GM23338 (cell line): ENCODE measurements at regions not wholly inside any gene's neighbourhood (a gene's known extent, or its start where the extent isn't known, plus 50 kb on each side); places are given as distances from the start of the nearest gene placed in this dataset.
A peak's percentile ranks its signal among the peaks of the same experiment; 100 is the strongest.

Experiments used
- ATAC-seq: fragments of 200-7000 bp; cut with Tn5 transposase; 3 replicates; pipeline ENCODE4 v1.9.1; 2020
- DNase-seq: peaks from one replicate; pipeline ENCODE4 v3.0.0-alpha.2; 2015; ENCODE audit warnings: low spot score
- H2AFZ ChIP-seq: fragments of 200-600 bp; sonication (generic); 2 replicates; pipeline ENCODE4 v1.8.0; 2016; ENCODE audit warnings: antibody characterized with exemption, mild to moderate bottlenecking, moderate library complexity
- H3F3A ChIP-seq: fragments of 200-600 bp; sonication (generic); replicated peaks from 2 replicates; pipeline ENCODE4 v1.8.0; 2017; ENCODE audit warnings: antibody characterized with exemption, mixed run types, low read depth
- H3K27ac ChIP-seq: fragments of 200-600 bp; sonication (generic); 2 replicates; pipeline ENCODE4 v1.6.1; 2016; ENCODE audit warnings: low read depth
- H3K27me3 ChIP-seq: fragments of 200-600 bp; sonication (generic); 2 replicates; pipeline ENCODE4 v1.8.0; 2016; ENCODE audit warnings: mild to moderate bottlenecking, mixed run types, moderate library complexity; ENCODE audit not compliant: insufficient read depth
- H3K36me3 ChIP-seq: fragments of 200-600 bp; sonication (generic); 2 replicates; pipeline ENCODE4 v1.8.0; 2016; ENCODE audit warnings: mild to moderate bottlenecking; ENCODE audit not compliant: insufficient read depth
- H3K4me1 ChIP-seq: fragments of 200-600 bp; sonication (generic); 2 replicates; pipeline ENCODE4 v1.8.0; 2016; ENCODE audit warnings: mild to moderate bottlenecking, moderate library complexity; ENCODE audit not compliant: insufficient read depth
- H3K4me2 ChIP-seq: fragments of 200-600 bp; sonication (generic); 2 replicates; pipeline ENCODE4 v1.7.1; 2017; ENCODE audit warnings: mixed run types
- H3K4me3 ChIP-seq: fragments of 200-600 bp; sonication (generic); 2 replicates; pipeline ENCODE4 v1.6.1; 2016; ENCODE audit warnings: mixed run types
- H3K79me2 ChIP-seq: fragments of 200-600 bp; sonication (generic); replicated peaks from 2 replicates; pipeline ENCODE4 v1.8.0; 2017; ENCODE audit warnings: mild to moderate bottlenecking; ENCODE audit not compliant: insufficient read depth
- H3K9me2 ChIP-seq: fragments of 200-600 bp; sonication (generic); 2 replicates; pipeline ENCODE4 v1.8.0; 2017; ENCODE audit not compliant: insufficient read depth
- H4K20me1 ChIP-seq: fragments of 200-600 bp; sonication (generic); replicated peaks from 2 replicates; pipeline ENCODE4 v1.8.0; 2017; ENCODE audit warnings: mild to moderate bottlenecking; ENCODE audit not compliant: insufficient read depth
- H3K27ac Mint-ChIP-seq: 2 replicates; pipeline ENCODE4 v1.8.0; 2020; ENCODE audit warnings: inconsistent platforms, mild to moderate bottlenecking, moderate library complexity, mixed read lengths
- H3K27me3 Mint-ChIP-seq: 3 replicates; pipeline ENCODE4 v1.8.0; 2022; ENCODE audit warnings: low read depth, mild to moderate bottlenecking, moderate library complexity, mixed read lengths, inconsistent platforms; ENCODE audit not compliant: insufficient read depth, poor library complexity
- H3K36me3 Mint-ChIP-seq: 3 replicates; pipeline ENCODE4 v1.8.0; 2021; ENCODE audit warnings: low read depth, mild to moderate bottlenecking, inconsistent platforms, moderate library complexity, mixed read lengths
- H3K4me1 Mint-ChIP-seq: 3 replicates; pipeline ENCODE4 v1.8.0; 2020; ENCODE audit warnings: mild to moderate bottlenecking, inconsistent platforms, mixed read lengths
- H3K4me3 Mint-ChIP-seq: 3 replicates; pipeline ENCODE4 v1.8.0; 2021; ENCODE audit warnings: moderate library complexity, mild to moderate bottlenecking, inconsistent platforms, mixed read lengths
- H3K9me3 Mint-ChIP-seq: 3 replicates; pipeline ENCODE4 v1.8.0; 2020; ENCODE audit warnings: moderate library complexity, mild to moderate bottlenecking, inconsistent platforms, mixed read lengths
- CREB1 ChIP-seq: fragments of 250-450 bp; sonication (Bioruptor Pico); IDR thresholded peaks from 2 replicates; pipeline ENCODE4 v1.5.0; 2020; ENCODE audit warnings: low read depth, mild to moderate bottlenecking, moderate library complexity
- EZH2 ChIP-seq: fragments of 200-600 bp; sonication (generic); IDR thresholded peaks from one replicate; pipeline ENCODE4 v1.8.0; 2017; ENCODE audit warnings: antibody characterized with exemption, mild to moderate bottlenecking, low read depth; ENCODE audit not compliant: unreplicated experiment
- JUNB ChIP-seq: IDR thresholded peaks from one replicate; pipeline ENCODE4 v1.6.1; 2016; ENCODE audit warnings: antibody characterized with exemption; ENCODE audit not compliant: unreplicated experiment
- POLR2AphosphoS5 ChIP-seq: IDR thresholded peaks from 2 replicates; pipeline ENCODE4 v1.6.1; 2016; ENCODE audit warnings: antibody characterized with exemption, low read depth
- STAT1 ChIP-seq: IDR thresholded peaks from one replicate; pipeline ENCODE4 v1.6.1; 2016; ENCODE audit warnings: antibody characterized with exemption; ENCODE audit not compliant: unreplicated experiment
- ZNF114 ChIP-seq: fragments of 250-450 bp; sonication (Bioruptor Pico); IDR thresholded peaks from 2 replicates; pipeline ENCODE4 v1.5.0; 2020; ENCODE audit warnings: mild to moderate bottlenecking, moderate library complexity
- ZNF462 ChIP-seq: fragments of 250-450 bp; sonication (Bioruptor Pico); IDR thresholded peaks from 2 replicates; pipeline ENCODE4 v1.5.0; 2020; ENCODE audit warnings: mild to moderate bottlenecking, moderate library complexity
- TF ChIP-seq, protein P1 (sequence below), 2 experiments: fragments of 200-600 bp in 1 of 2; sonication (generic) in 1 of 2; conservative IDR thresholded peaks; 2 replicates each; pipeline versions ENCODE4 v1.5.1 to v1.6.1; 2016 to 2017; ENCODE audit warnings: antibody characterized with exemption in 2 of 2, low read depth in 2 of 2, mild to moderate bottlenecking in 2 of 2, moderate library complexity in 1 of 2

- no peak overlapping the region for H3K4me2 ChIP-seq
- no peaks in the 10 kb centered on the region for H3K36me3 Mint-ChIP-seq
- H2AFZ ChIP-seq, result no peak overlapping the region
- H3K27ac ChIP-seq, result no peak overlapping the region
- H4K20me1 ChIP-seq, result no peaks in the 10 kb centered on the region
- H3K4me1 ChIP-seq, result no peaks in the 10 kb centered on the region
- H3K4me3 ChIP-seq, result no peak overlapping the region
- DNase-seq, result no peak
- no peak for TF ChIP-seq CREB1 (CRISPR knock-in tag)
- TF ChIP-seq, protein P1, sequence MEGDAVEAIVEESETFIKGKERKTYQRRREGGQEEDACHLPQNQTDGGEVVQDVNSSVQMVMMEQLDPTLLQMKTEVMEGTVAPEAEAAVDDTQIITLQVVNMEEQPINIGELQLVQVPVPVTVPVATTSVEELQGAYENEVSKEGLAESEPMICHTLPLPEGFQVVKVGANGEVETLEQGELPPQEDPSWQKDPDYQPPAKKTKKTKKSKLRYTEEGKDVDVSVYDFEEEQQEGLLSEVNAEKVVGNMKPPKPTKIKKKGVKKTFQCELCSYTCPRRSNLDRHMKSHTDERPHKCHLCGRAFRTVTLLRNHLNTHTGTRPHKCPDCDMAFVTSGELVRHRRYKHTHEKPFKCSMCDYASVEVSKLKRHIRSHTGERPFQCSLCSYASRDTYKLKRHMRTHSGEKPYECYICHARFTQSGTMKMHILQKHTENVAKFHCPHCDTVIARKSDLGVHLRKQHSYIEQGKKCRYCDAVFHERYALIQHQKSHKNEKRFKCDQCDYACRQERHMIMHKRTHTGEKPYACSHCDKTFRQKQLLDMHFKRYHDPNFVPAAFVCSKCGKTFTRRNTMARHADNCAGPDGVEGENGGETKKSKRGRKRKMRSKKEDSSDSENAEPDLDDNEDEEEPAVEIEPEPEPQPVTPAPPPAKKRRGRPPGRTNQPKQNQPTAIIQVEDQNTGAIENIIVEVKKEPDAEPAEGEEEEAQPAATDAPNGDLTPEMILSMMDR (conservative IDR thresholded peaks at IDR 0.05; ENCODE audit: low read depth in 2 of 2), result no peak
- TF ChIP-seq POLR2AphosphoS5, result no peak
- TF ChIP-seq ZNF462 (CRISPR knock-in tag), result no peak
- no peak for TF ChIP-seq EZH2
- TF ChIP-seq ZNF114 (CRISPR knock-in tag), result no peak
- no peak for TF ChIP-seq STAT1
- no peak for TF ChIP-seq JUNB
- ATAC-seq, result no peak
- no peaks in the 10 kb centered on the region for H3K79me2 ChIP-seq
- no peaks in the 10 kb centered on the region for H3K9me3 Mint-ChIP-seq
- H3K4me1 Mint-ChIP-seq, result peaks cover 27% of the 10 kb centered on the region
- no peaks in the 10 kb centered on the region for H3K36me3 ChIP-seq
- H3K9me2 ChIP-seq, result no peaks in the 10 kb centered on the region
- no peaks in the 10 kb centered on the region for H3K27me3 ChIP-seq
- H3K4me3 Mint-ChIP-seq, result no peak overlapping the region
- peaks cover 11% of the 10 kb centered on the region for H3K27me3 Mint-ChIP-seq
- H3K27ac Mint-ChIP-seq, result 0 out of 2 replicates have a peak overlapping the region, but pooled peaks have one; percentile 73
- no peaks in the 10 kb centered on the region for H3F3A ChIP-seq
Observed at GRCh38 chr4:3659131-3659530, 107.1 kb upstream of the ADRA2C start.
